GM10266 (cell line): ENCODE measurements at regions not wholly inside any gene's neighbourhood (a gene's known extent, or its start where the extent isn't known, plus 50 kb on each side); places are given as distances from the start of the nearest gene placed in this dataset.

Experiments used
- DNase-seq: peaks from one replicate; pipeline ENCODE4 v3.0.0; 2012; ENCODE audit errors: extremely low spot score
- CTCF ChIP-seq: IDR thresholded peaks from 2 replicates; pipeline ENCODE4 v1.5.1; 2012; ENCODE audit warnings: mild to moderate bottlenecking, low read depth; ENCODE audit not compliant: control insufficient read depth, insufficient read depth; ENCODE audit errors: missing control alignments

DNA sequence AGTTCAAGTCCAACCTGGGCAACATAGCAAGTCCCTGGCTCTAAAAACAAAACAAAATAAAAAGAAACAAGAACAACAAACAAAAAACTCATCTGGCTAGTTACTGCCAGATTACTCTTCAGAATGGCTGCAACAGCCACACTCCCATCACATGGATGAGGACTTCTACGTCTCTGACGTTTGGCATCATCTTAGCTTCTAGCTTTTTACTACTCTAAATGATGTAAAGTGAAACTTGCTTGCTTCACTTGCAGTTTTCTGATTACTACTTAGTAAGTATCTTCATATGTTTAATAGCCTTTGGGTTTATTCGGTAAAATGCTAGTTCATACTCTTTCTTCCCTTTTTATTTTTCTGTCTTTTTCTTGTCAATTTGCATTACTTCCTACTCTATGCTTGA is 161.1 kb upstream of the CARMIL1 start:
- no peak for DNase-seq
- TF ChIP-seq CTCF = no peak

DNA sequence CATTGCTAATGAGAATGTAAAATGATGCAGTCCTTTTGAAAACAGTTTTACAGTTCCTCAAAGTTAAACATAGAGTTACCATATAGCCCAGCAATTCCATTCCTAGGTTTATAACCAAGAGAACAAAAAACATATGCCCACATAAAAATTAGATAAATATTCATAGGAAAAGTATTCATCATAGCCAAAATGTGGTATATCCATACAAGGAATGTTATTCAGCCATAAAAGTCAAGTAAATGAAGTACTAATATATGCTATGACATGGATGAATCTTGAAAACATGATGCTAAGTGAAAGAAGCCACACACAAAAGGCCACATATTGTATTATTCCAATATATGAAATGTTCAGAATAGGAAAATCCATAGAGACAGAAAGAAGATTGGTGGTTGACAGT is 158.0 kb upstream of the CARMIL1 start:
- no peak for DNase-seq
- no peak for TF ChIP-seq CTCF

GRCh38 chr6:25122001-25122400 is 157.2 kb upstream of the CARMIL1 start:
- no peak for DNase-seq

GRCh38 chr6:25122622-25123237 is 156.4 kb upstream of the CARMIL1 start:
- no peak for TF ChIP-seq CTCF
- DNase-seq = no peak

More at GRCh38 chr6:25122001-25122400, 157.2 kb upstream of the CARMIL1 start:
- TF ChIP-seq CTCF = no peak

GRCh38 chr6:25124216-25124715 is 154.9 kb upstream of the CARMIL1 start:
- TF ChIP-seq CTCF = no peak
- DNase-seq = no peak

DNA sequence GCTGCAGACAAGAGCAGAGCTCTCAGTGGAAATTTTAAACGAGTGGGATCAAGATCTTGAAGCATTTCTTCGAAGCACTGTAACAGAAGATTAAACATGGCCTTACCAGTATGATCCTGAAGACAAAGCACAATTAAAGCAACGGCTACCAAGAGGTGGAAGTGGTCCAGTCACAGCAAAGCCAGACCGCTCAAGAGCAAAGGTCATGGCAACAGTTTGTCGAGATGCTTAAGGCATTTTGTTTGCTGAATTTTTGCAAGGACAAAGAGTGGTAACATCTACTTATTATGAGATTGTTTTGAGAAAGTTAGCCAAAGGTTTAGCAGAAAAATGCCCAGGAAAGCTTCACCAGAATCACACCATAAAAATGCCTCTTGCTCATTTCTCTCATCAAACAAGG is 153.4 kb upstream of the CARMIL1 start:
- TF ChIP-seq CTCF = no peak
- DNase-seq = no peak

DNA sequence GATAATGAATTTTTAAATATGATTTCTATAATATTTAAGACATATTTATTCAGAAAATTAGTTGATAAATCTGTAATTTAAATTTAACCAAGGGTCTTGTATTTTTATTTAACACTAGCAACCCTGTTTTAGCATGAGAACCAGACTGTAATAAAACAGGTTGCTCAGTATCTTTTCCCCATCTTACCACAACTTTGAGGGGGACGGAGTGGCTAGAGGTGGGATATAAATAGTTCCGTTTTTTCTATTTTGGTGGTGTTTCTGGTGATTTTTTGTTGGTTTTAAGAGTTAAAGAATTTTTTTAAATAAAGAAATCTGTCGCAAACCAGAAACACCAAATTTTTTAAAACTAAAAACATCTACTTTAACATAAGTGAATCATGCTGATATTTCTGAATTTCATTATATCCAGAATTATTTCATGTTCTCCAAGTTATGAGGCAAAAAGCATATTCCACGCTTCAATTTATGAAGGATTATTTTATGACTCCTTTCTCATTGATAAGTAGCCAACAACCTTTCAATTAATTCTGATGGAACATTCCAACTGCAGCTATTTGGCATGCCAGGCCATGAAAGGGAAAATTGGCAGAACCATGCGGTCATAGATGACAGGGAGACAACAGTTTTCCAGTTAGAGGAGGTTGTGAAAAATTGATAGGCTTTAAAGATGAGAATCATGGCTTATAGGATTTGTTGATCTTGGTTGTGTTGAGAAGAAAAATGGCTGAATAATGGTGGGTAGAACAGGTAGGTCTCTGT is 151.9 kb upstream of the CARMIL1 start:
- no peak for DNase-seq
- TF ChIP-seq CTCF = no peak
